HG03521 (cell line): ENCODE measurements at regions not wholly inside any gene's neighbourhood (a gene's known extent, or its start where the extent isn't known, plus 50 kb on each side); places are given as distances from the start of the nearest gene placed in this dataset.

Experiments used
- ATAC-seq: cut with Tn5 transposase; IDR thresholded peaks from one replicate; pipeline ENCODE4 v1.9.1; 2021; ENCODE audit warnings: mild to moderate bottlenecking, moderate library complexity; ENCODE audit not compliant: unreplicated experiment

DNA sequence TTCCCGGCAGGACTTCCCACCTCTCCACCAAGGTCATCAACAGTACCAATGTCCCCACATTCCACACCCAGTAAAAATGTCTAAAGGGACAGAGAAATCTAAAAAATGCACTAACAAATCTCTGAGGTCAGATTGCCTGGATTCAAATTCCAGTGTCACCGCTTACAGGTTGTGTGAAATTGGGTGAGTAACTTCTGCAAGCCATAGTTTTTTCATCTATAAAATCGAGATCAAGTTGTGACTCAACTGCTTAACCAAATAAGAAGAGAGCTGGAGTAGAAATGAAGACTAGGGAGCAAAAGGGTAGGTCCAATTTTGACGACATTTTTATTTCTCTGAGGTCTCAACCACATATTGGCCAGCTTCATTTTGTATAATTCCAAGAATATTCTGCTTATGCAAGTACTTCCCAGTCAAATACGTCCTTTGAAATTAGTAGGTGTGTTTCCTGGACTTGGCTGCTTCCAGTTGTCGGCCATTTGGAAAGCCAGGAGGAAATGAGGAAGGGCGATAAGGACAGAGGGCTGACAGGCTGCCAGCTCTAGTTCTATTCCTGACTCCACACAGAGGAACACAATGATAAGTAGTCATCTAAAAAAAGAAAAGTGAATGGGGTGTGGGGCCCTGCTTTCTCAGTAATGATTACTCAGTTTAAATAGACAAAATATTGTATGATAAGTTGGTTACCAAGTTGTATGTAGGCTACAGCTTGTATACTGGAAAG lies 57.7 kb upstream of the ZC3H11B start:
- no peak for ATAC-seq

- no peak for ATAC-seq
Observed at GRCh38 chr1:219669556-219669955, 56.7 kb upstream of the ZC3H11B start.

GRCh38 chr1:219669042-219669441 lies 56.1 kb upstream of the ZC3H11B start:
- no peak for ATAC-seq

GRCh38 chr1:219668446-219668845 lies 55.5 kb upstream of the ZC3H11B start:
- no peak for ATAC-seq

- no peak for ATAC-seq
Observed at GRCh38 chr1:219666242-219666641, 53.3 kb upstream of the ZC3H11B start.

- ATAC-seq = no peak
Observed at GRCh38 chr1:219665089-219665488, 52.2 kb upstream of the ZC3H11B start.

- no peak for ATAC-seq
Observed at GRCh38 chr1:219664310-219665029, 51.6 kb upstream of the ZC3H11B start.
